GM18519 (cell line): ENCODE measurements at regions not wholly inside any gene's neighbourhood (a gene's known extent, or its start where the extent isn't known, plus 50 kb on each side); places are given as distances from the start of the nearest gene placed in this dataset.

ENCODE experiments used
- ATAC-seq: cut with Tn5 transposase; IDR thresholded peaks from one replicate; pipeline ENCODE4 v1.9.1; 2021; ENCODE audit warnings: mild to moderate bottlenecking, moderate library complexity; ENCODE audit not compliant: unreplicated experiment, low FRiP score

GRCh38 chr5:56471707-56472106, 238.6 kb upstream of the ANKRD55 start:
- no peak for ATAC-seq

- ATAC-seq = no peak
Observed at GRCh38 chr5:56470007-56470406, 236.9 kb upstream of the ANKRD55 start.

- no peak for ATAC-seq
Observed at GRCh38 chr5:56468277-56468676, 235.1 kb upstream of the ANKRD55 start.

- ATAC-seq = no peak
Observed at GRCh38 chr5:56467176-56467717, 234.1 kb upstream of the ANKRD55 start.

- ATAC-seq = no peak
Observed at GRCh38 chr5:56466136-56466816, 233.1 kb upstream of the ANKRD55 start.

- ATAC-seq = no peak
Observed at GRCh38 chr5:56465769-56466135, 232.6 kb upstream of the ANKRD55 start.

- ATAC-seq = no peak
Observed at GRCh38 chr5:56464935-56465768, 232.0 kb upstream of the ANKRD55 start.

- no peak for ATAC-seq
Observed at GRCh38 chr5:56463944-56464571, 230.9 kb upstream of the ANKRD55 start.

GRCh38 chr5:56461584-56461983, 228.5 kb upstream of the ANKRD55 start:
- ATAC-seq = no peak

GRCh38 chr5:56460681-56461191, 227.6 kb upstream of the ANKRD55 start:
- no peak for ATAC-seq

- ATAC-seq = no peak
Observed at GRCh38 chr5:56460195-56460546, 227.0 kb upstream of the ANKRD55 start.

- no peak for ATAC-seq
Observed at GRCh38 chr5:56459394-56460194, 226.5 kb upstream of the ANKRD55 start.

GRCh38 chr5:56457887-56458812, 225.0 kb upstream of the ANKRD55 start:
- no peak for ATAC-seq

- no peak for ATAC-seq
Observed at GRCh38 chr5:56456002-56456401, 222.9 kb upstream of the ANKRD55 start.

GRCh38 chr5:56455417-56455816, 222.3 kb upstream of the ANKRD55 start:
- no peak for ATAC-seq

- ATAC-seq = no peak
Observed at GRCh38 chr5:56454219-56454862, 221.2 kb upstream of the ANKRD55 start.

GRCh38 chr5:56451742-56452141, 218.6 kb upstream of the ANKRD55 start:
- no peak for ATAC-seq

- ATAC-seq = no peak
Observed at GRCh38 chr5:56450766-56451165, 217.6 kb upstream of the ANKRD55 start.
